ENCODE measurements at regions not wholly inside any gene's neighbourhood (a gene's known extent, or its start where the extent isn't known, plus 50 kb on each side); places are given as distances from the start of the nearest gene placed in this dataset.
"Not testable (repeated sequence)": the region's sequence is repeated elsewhere in the genome, so short reads cannot be mapped to it uniquely, and the experiment has no call there.

- ATAC-seq (no peak), DNase-seq (no peak)
- Histone ChIP-seq H3K4me1 (no peaks in the 10 kb centered on the region), H3K27me3 (ENCODE audit: low read depth) (no peaks in the 10 kb centered on the region), H3K27ac (no peak overlapping the region), H3K36me3 (no peaks in the 10 kb centered on the region), H3K4me3 (no peak overlapping the region), H3K9me3 (no peaks in the 10 kb centered on the region)
- no peak for TF ChIP-seq CTCF (IDR thresholded peaks at IDR 0.05)
- intact Hi-C loops (cut with DNase I): no loop called here
Measured at GRCh38 chr3:157588386-157589060, 85.3 kb upstream of the VEPH1 start.

GRCh38 chr3:157586293-157586692, 83.1 kb upstream of the VEPH1 start:
- Histone ChIP-seq H3K9me3 (no peaks in the 10 kb centered on the region), H3K27me3 (ENCODE audit: low read depth) (no peaks in the 10 kb centered on the region), H3K4me1 (no peaks in the 10 kb centered on the region), H3K4me3 (no peak overlapping the region), H3K36me3 (no peaks in the 10 kb centered on the region), H3K27ac (no peak overlapping the region)
- no peak for ATAC-seq
- no peak for TF ChIP-seq CTCF (IDR thresholded peaks at IDR 0.05)
- no peak for DNase-seq
- intact Hi-C loops (cut with DNase I): no loop called here

- Histone ChIP-seq H3K4me3 (no peak overlapping the region), H3K27ac (no peak overlapping the region), H3K36me3 (no peaks in the 10 kb centered on the region), H3K4me1 (no peaks in the 10 kb centered on the region), H3K27me3 (ENCODE audit: low read depth) (no peaks in the 10 kb centered on the region), H3K9me3 (no peaks in the 10 kb centered on the region)
- DNase-seq: no peak
- no peak for TF ChIP-seq CTCF (IDR thresholded peaks at IDR 0.05)
- intact Hi-C loops (cut with DNase I): no loop called here
- no peak for ATAC-seq
Measured at GRCh38 chr3:157585386-157585785, 82.2 kb upstream of the VEPH1 start.

- no peak for TF ChIP-seq CTCF (IDR thresholded peaks at IDR 0.05)
- no peaks in the 10 kb centered on the region for H3K4me1 ChIP-seq
- H3K4me3 ChIP-seq: no peak overlapping the region
- H3K27me3 ChIP-seq (ENCODE audit: low read depth): no peaks in the 10 kb centered on the region
- intact Hi-C loops (cut with DNase I): no loop called here
- no peaks in the 10 kb centered on the region for H3K36me3 ChIP-seq
- no peak overlapping the region for H3K27ac ChIP-seq
- no peaks in the 10 kb centered on the region for H3K9me3 ChIP-seq
- DNase-seq: no peak
- peak; percentile 66 to 78 for ATAC-seq
Measured at GRCh38 chr3:157582637-157582973, 79.4 kb upstream of the VEPH1 start.

- H3K4me3 ChIP-seq; H3K27ac ChIP-seq; ATAC-seq; intact Hi-C loops (cut with DNase I); H3K27me3 ChIP-seq (ENCODE audit: low read depth); H3K36me3 ChIP-seq; H3K4me1 ChIP-seq; H3K9me3 ChIP-seq; DNase-seq: not testable (repeated sequence)
Measured at GRCh38 chr3:157581956-157582636, 78.9 kb upstream of the VEPH1 start.

- ATAC-seq (no peak), DNase-seq (no peak)
- H3K36me3 ChIP-seq: no peaks in the 10 kb centered on the region
- no peaks in the 10 kb centered on the region for H3K27me3 ChIP-seq (ENCODE audit: low read depth)
- intact Hi-C loops (cut with DNase I): no loop called here
- TF ChIP-seq CTCF (IDR thresholded peaks at IDR 0.05): no peak
- no peak overlapping the region for H3K27ac ChIP-seq
- H3K4me3 ChIP-seq: no peak overlapping the region
- H3K9me3 ChIP-seq: no peaks in the 10 kb centered on the region
- H3K4me1 ChIP-seq: no peaks in the 10 kb centered on the region
Measured at GRCh38 chr3:157581371-157581770, 78.2 kb upstream of the VEPH1 start.
